SU-DHL-6 (cell line): ENCODE measurements at regions not wholly inside any gene's neighbourhood (a gene's known extent, or its start where the extent isn't known, plus 50 kb on each side); places are given as distances from the start of the nearest gene placed in this dataset.

Experiments used
- H2AFZ ChIP-seq: fragments of 200-600 bp; sonication (generic); 2 replicates; pipeline ENCODE4 v1.6.1; 2014; ENCODE audit warnings: low read depth, mild to moderate bottlenecking, moderate library complexity, mixed read lengths, antibody characterized with exemption, low read length; ENCODE audit not compliant: severe bottlenecking
- H3F3A ChIP-seq: fragments of 200-600 bp; shearing (Covaris generic); 2 replicates; pipeline ENCODE4 v1.6.0; 2016; ENCODE audit warnings: antibody characterized with exemption, mild to moderate bottlenecking; ENCODE audit not compliant: insufficient read depth
- H3K27ac ChIP-seq: fragments of 200-600 bp; sonication (generic); 2 replicates; pipeline ENCODE4 v1.5.1; 2016; ENCODE audit warnings: low read depth, mild to moderate bottlenecking, low read length, moderate library complexity, mixed read lengths
- H3K27me3 ChIP-seq: fragments of 200-600 bp; sonication (generic), shearing (Covaris generic); 2 replicates; pipeline ENCODE4 v1.6.0; 2014; ENCODE audit warnings: mild to moderate bottlenecking, low read length
- H3K36me3 ChIP-seq: fragments of 200-600 bp; sonication (generic); 2 replicates; pipeline ENCODE4 v1.6.1; 2014; ENCODE audit warnings: mild to moderate bottlenecking, low read length, mixed read lengths
- H3K4me2 ChIP-seq: fragments of 300-600, 200-600 bp; shearing (Covaris generic), sonication (generic); 2 replicates; pipeline ENCODE4 v1.6.0; 2014; ENCODE audit warnings: low read length, low read depth, mild to moderate bottlenecking; ENCODE audit not compliant: poor library complexity, severe bottlenecking
- H3K4me3 ChIP-seq: fragments of 200-600 bp; sonication (generic); 2 replicates; pipeline ENCODE4 v1.5.1; 2014; ENCODE audit warnings: antibody characterized with exemption, low read length, mild to moderate bottlenecking, mixed read lengths; ENCODE audit not compliant: insufficient read depth, poor library complexity, severe bottlenecking
- H3K79me2 ChIP-seq: fragments of 200-600 bp; sonication (generic); 2 replicates; pipeline ENCODE4 v1.6.1; 2014; ENCODE audit warnings: mild to moderate bottlenecking, low read length, moderate library complexity; ENCODE audit not compliant: insufficient read depth
- H3K9ac ChIP-seq: fragments of 200-600 bp; sonication (generic); 2 replicates; pipeline ENCODE4 v1.7.0; 2014; ENCODE audit warnings: mild to moderate bottlenecking, low read length
- H3K9me2 ChIP-seq: fragments of 200-600 bp; sonication (generic); replicated peaks from 2 replicates; pipeline ENCODE4 v1.6.1; 2014; ENCODE audit warnings: low read length; ENCODE audit not compliant: insufficient read depth
- H3K9me3 ChIP-seq: fragments of 200-600 bp; sonication (generic); 2 replicates; pipeline ENCODE4 v1.6.1; 2014; ENCODE audit warnings: low read length, mixed read lengths; ENCODE audit not compliant: insufficient read depth
- H4K20me1 ChIP-seq: fragments of 200-600 bp; sonication (generic); 2 replicates; pipeline ENCODE4 v1.6.1; 2014; ENCODE audit warnings: low read depth, mild to moderate bottlenecking, antibody characterized with exemption, low read length, moderate library complexity, mixed read lengths
- CTCF ChIP-seq: fragments of 200-600 bp; sonication (generic); IDR thresholded peaks from one replicate; pipeline ENCODE4 v1.5.1; 2017; ENCODE audit warnings: antibody characterized with exemption, mild to moderate bottlenecking, low read length, moderate library complexity; ENCODE audit not compliant: insufficient read depth, poor library complexity, severe bottlenecking
- EZH2phosphoT487 ChIP-seq: fragments of 200-600 bp; sonication (generic), shearing (Covaris generic); conservative IDR thresholded peaks from 2 replicates; pipeline ENCODE4 v1.6.1; 2018; ENCODE audit warnings: mild to moderate bottlenecking, antibody characterized with exemption, low read length, moderate library complexity, mixed read lengths

DNA sequence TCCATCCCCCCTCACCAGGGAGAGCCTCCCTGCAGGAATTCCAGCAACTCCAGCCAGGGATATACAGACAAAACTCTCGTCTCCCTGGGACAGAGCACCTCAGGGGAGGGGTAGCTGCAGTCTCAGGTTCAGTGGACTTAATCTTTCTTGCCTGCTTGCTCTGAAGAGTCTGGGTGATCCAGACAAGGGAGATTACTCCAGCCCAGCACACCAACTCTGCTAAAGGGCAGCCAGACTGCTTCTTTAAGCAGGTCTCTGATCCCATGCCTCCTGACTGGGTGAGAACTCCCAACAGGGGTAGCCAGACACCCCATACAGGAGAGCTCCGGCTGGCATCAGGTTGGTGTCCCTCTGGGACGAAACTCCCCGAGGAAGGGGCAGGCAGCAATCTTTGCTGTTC lies 888.7 kb downstream of the RAB28 start:
- Histone ChIP-seq H3K9me3 (no peaks in the 10 kb centered on the region), H2AFZ (no peak overlapping the region), H3K9me2 (no peaks in the 10 kb centered on the region), H3K9ac (no peak overlapping the region), H3K36me3 (no peaks in the 10 kb centered on the region), H4K20me1 (no peaks in the 10 kb centered on the region), H3K79me2 (no peaks in the 10 kb centered on the region), H3F3A (no peaks in the 10 kb centered on the region), H3K27me3 (no peaks in the 10 kb centered on the region), H3K27ac (no peak overlapping the region), H3K4me3 (no peak overlapping the region), H3K4me2 (no peak overlapping the region)
- no peak for TF ChIP-seq EZH2phosphoT487
- TF ChIP-seq CTCF, result no peak

DNA sequence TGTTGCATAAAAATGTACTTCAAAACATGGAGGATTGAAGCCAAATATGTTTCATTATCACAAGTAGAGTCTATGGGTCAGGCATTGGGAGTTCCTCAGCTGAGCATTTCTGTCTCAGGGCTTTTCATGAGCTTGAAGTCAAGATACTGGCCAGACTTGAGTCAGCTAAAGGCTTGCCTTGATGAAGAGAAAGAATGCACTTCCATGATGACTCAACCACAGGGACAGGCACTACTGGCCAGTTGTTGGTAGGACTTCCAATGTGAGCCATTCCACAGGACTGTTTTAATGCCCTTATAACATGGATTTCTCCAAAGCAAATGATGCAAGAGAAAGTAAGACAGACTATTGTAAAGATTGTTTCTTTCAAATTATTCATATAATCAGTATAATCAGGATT lies 895.6 kb downstream of the RAB28 start:
- Histone ChIP-seq H3K4me3 (no peak overlapping the region), H3K9me2 (no peaks in the 10 kb centered on the region), H3K27me3 (no peaks in the 10 kb centered on the region)

DNA sequence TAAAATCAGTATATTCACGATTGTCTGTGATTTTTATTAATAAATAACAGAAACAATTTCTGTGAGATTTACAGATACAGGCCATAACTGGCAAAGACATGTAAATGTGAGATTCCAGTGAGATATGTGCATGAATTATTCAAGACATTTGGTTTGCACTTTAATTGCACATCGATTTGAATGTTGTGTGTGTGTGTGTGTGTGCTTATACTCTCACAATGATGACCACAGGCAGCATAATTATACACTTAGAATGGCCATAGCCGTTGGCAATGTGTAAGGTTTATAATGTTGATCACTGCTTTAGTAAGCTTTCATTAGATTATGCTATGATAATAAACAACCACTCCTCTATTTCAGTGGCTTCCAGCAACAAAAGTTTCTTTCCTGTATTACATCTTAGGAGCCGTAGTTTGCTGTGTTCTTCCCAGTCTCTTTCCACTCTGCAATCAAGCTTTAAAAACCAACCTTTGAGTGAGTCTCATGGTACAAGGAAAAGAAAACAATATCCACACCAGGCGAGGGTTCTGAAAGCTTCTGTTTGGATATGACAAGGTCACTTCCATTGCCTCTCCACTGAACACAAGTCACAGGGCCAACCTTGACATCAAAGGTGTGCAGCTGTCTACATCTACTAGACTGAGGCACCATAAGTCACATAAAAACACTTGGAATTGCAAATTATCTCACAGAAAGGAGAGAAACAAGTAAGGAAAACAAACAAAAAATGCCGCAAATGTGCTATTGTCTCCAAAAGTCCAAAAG lies 897.7 kb downstream of the RAB28 start:
- H3K27me3 ChIP-seq, result no peaks in the 10 kb centered on the region
- no peaks in the 10 kb centered on the region for H3K9me2 ChIP-seq
- no peaks in the 10 kb centered on the region for H3K36me3 ChIP-seq
- H3F3A ChIP-seq, result no peaks in the 10 kb centered on the region
- no peaks in the 10 kb centered on the region for H4K20me1 ChIP-seq
- no peak overlapping the region for H3K4me2 ChIP-seq
- no peak overlapping the region for H3K9ac ChIP-seq
- no peaks in the 10 kb centered on the region for H3K9me3 ChIP-seq
- TF ChIP-seq CTCF, result no peak
- no peak for TF ChIP-seq EZH2phosphoT487
- H2AFZ ChIP-seq, result no peak overlapping the region
- no peak overlapping the region for H3K4me3 ChIP-seq
- no peaks in the 10 kb centered on the region for H3K79me2 ChIP-seq
- H3K27ac ChIP-seq, result no peak overlapping the region

More for the DNA sequence above, 895.6 kb downstream of the RAB28 start:
- no peak overlapping the region for H3K4me2 ChIP-seq
- no peaks in the 10 kb centered on the region for H3K9me3 ChIP-seq
- no peak for TF ChIP-seq EZH2phosphoT487
- H3K79me2 ChIP-seq, result no peaks in the 10 kb centered on the region
- no peaks in the 10 kb centered on the region for H3K36me3 ChIP-seq
- H2AFZ ChIP-seq, result no peak overlapping the region
- H3K27ac ChIP-seq, result no peak overlapping the region
- no peaks in the 10 kb centered on the region for H4K20me1 ChIP-seq
- H3K9ac ChIP-seq, result no peak overlapping the region
- no peaks in the 10 kb centered on the region for H3F3A ChIP-seq

- Histone ChIP-seq H2AFZ (no peak overlapping the region), H3K4me3 (no peak overlapping the region), H3K9me2 (no peaks in the 10 kb centered on the region), H3K9ac (no peak overlapping the region), H3K79me2 (no peaks in the 10 kb centered on the region), H3K27me3 (no peaks in the 10 kb centered on the region), H3F3A (no peaks in the 10 kb centered on the region), H3K27ac (no peak overlapping the region), H3K4me2 (no peak overlapping the region), H3K36me3 (no peaks in the 10 kb centered on the region), H3K9me3 (no peaks in the 10 kb centered on the region), H4K20me1 (no peaks in the 10 kb centered on the region)
- TF ChIP-seq CTCF, result no peak
- no peak for TF ChIP-seq EZH2phosphoT487
Measured at GRCh38 chr4:12584116-12584875, 899.8 kb downstream of the RAB28 start.
